ENCODE measurements at regions not wholly inside any gene's neighbourhood (a gene's known extent, or its start where the extent isn't known, plus 50 kb on each side); places are given as distances from the start of the nearest gene placed in this dataset.
"Not testable (repeated sequence)": the region's sequence is repeated elsewhere in the genome, so short reads cannot be mapped to it uniquely, and the experiment has no call there.

GRCh38 chr6:144923491-144923787, 638.3 kb downstream of the UTRN start:
- H3K27me3 Mint-ChIP-seq, H3K9me3 Mint-ChIP-seq, H3K27ac Mint-ChIP-seq, H3K4me3 Mint-ChIP-seq, H3K36me3 Mint-ChIP-seq, H3K4me1 Mint-ChIP-seq, ATAC-seq: not testable (repeated sequence)

- Mint-ChIP-seq H3K27ac (no peak overlapping the region), H3K36me3 (no peaks in the 10 kb centered on the region), H3K4me3 (no peak overlapping the region), H3K4me1 (no peaks in the 10 kb centered on the region), H3K9me3 (peaks cover 3% of the 10 kb centered on the region), H3K27me3 (peaks cover 4% of the 10 kb centered on the region)
- no peak for ATAC-seq
Observed at GRCh38 chr6:144928847-144929246, 643.7 kb downstream of the UTRN start.

- peaks cover 5% of the 10 kb centered on the region for H3K9me3 Mint-ChIP-seq
- no peak overlapping the region for H3K4me3 Mint-ChIP-seq
- ATAC-seq: no peak
- peaks cover 8% of the 10 kb centered on the region for H3K27me3 Mint-ChIP-seq
- H3K27ac Mint-ChIP-seq: no peak overlapping the region
- no peaks in the 10 kb centered on the region for H3K36me3 Mint-ChIP-seq
- H3K4me1 Mint-ChIP-seq: no peaks in the 10 kb centered on the region
Observed at GRCh38 chr6:144929262-144929661, 644.1 kb downstream of the UTRN start.

- ATAC-seq: no peak
- H3K27ac Mint-ChIP-seq: no peak overlapping the region
Observed at GRCh38 chr6:144931172-144932035, 646.3 kb downstream of the UTRN start.

GRCh38 chr6:144932621-144933020, 647.5 kb downstream of the UTRN start:
- no peak for ATAC-seq
- Mint-ChIP-seq H3K27ac (no peak overlapping the region), H3K36me3 (no peaks in the 10 kb centered on the region), H3K4me3 (no peak overlapping the region), H3K27me3 (peaks cover 14% of the 10 kb centered on the region), H3K9me3 (peaks cover 8% of the 10 kb centered on the region), H3K4me1 (no peaks in the 10 kb centered on the region)

More at GRCh38 chr6:144931172-144932035, 646.3 kb downstream of the UTRN start:
- Mint-ChIP-seq H3K4me1 (no peaks in the 10 kb centered on the region), H3K36me3 (no peaks in the 10 kb centered on the region), H3K27me3 (peaks cover 14% of the 10 kb centered on the region), H3K9me3 (peaks cover 8% of the 10 kb centered on the region), H3K4me3 (no peak overlapping the region)

- no peak overlapping the region for H3K27ac Mint-ChIP-seq
- ATAC-seq: no peak
- peaks cover 8% of the 10 kb centered on the region for H3K9me3 Mint-ChIP-seq
Observed at GRCh38 chr6:144935181-144935580, 650.0 kb downstream of the UTRN start.

GRCh38 chr6:144935661-144936060, 650.5 kb downstream of the UTRN start:
- Mint-ChIP-seq H3K9me3 (peaks cover 8% of the 10 kb centered on the region), H3K4me3 (no peak overlapping the region), H3K27me3 (peaks cover 14% of the 10 kb centered on the region), H3K27ac (no peak overlapping the region), H3K36me3 (no peaks in the 10 kb centered on the region), H3K4me1 (no peaks in the 10 kb centered on the region)
- ATAC-seq: no peak

More at GRCh38 chr6:144935181-144935580, 650.0 kb downstream of the UTRN start:
- Mint-ChIP-seq H3K4me3 (no peak overlapping the region), H3K27me3 (peaks cover 14% of the 10 kb centered on the region), H3K36me3 (no peaks in the 10 kb centered on the region), H3K4me1 (no peaks in the 10 kb centered on the region)

GRCh38 chr6:144936764-144937163, 651.6 kb downstream of the UTRN start:
- peaks cover 14% of the 10 kb centered on the region for H3K27me3 Mint-ChIP-seq
- H3K4me3 Mint-ChIP-seq: no peak overlapping the region
- ATAC-seq: no peak
- no peaks in the 10 kb centered on the region for H3K4me1 Mint-ChIP-seq
- H3K9me3 Mint-ChIP-seq: peaks cover 8% of the 10 kb centered on the region
- no peaks in the 10 kb centered on the region for H3K36me3 Mint-ChIP-seq
- H3K27ac Mint-ChIP-seq: no peak overlapping the region

- Mint-ChIP-seq H3K4me3 (no peak overlapping the region), H3K27ac (no peak overlapping the region), H3K27me3 (no peaks in the 10 kb centered on the region), H3K4me1 (no peaks in the 10 kb centered on the region), H3K9me3 (peaks cover 3% of the 10 kb centered on the region), H3K36me3 (no peaks in the 10 kb centered on the region)
- no peak for ATAC-seq
Observed at GRCh38 chr6:144939921-144940320, 654.8 kb downstream of the UTRN start.

GRCh38 chr6:144944106-144944505, 659.0 kb downstream of the UTRN start:
- Mint-ChIP-seq H3K27me3 (no peaks in the 10 kb centered on the region), H3K27ac (no peak overlapping the region), H3K4me3 (no peak overlapping the region), H3K36me3 (no peaks in the 10 kb centered on the region), H3K4me1 (no peaks in the 10 kb centered on the region), H3K9me3 (peaks cover 4% of the 10 kb centered on the region)
- ATAC-seq: no peak

GRCh38 chr6:144947398-144947976, 662.4 kb downstream of the UTRN start:
- Mint-ChIP-seq H3K36me3 (no peaks in the 10 kb centered on the region), H3K27me3 (no peaks in the 10 kb centered on the region), H3K4me3 (no peak overlapping the region), H3K9me3 (peaks cover 6% of the 10 kb centered on the region), H3K4me1 (no peaks in the 10 kb centered on the region), H3K27ac (no peak overlapping the region)
- no peak for ATAC-seq

GRCh38 chr6:144951730-144952437, 666.7 kb downstream of the UTRN start:
- H3K9me3 Mint-ChIP-seq: peaks cover 3% of the 10 kb centered on the region
- H3K4me3 Mint-ChIP-seq: no peak overlapping the region
- H3K27me3 Mint-ChIP-seq: peaks cover 12% of the 10 kb centered on the region
- H3K36me3 Mint-ChIP-seq: no peaks in the 10 kb centered on the region
- H3K27ac Mint-ChIP-seq: no peak overlapping the region
- no peaks in the 10 kb centered on the region for H3K4me1 Mint-ChIP-seq
- ATAC-seq: no peak

GRCh38 chr6:144952456-144953240, 667.5 kb downstream of the UTRN start:
- Mint-ChIP-seq H3K27ac (no peak overlapping the region), H3K4me3 (no peak overlapping the region), H3K27me3 (peaks cover 12% of the 10 kb centered on the region), H3K36me3 (no peaks in the 10 kb centered on the region), H3K4me1 (no peaks in the 10 kb centered on the region), H3K9me3 (peaks cover 3% of the 10 kb centered on the region)
- no peak for ATAC-seq

GRCh38 chr6:144953552-144954240, 668.6 kb downstream of the UTRN start:
- ATAC-seq: no peak
- Mint-ChIP-seq H3K4me3 (no peak overlapping the region), H3K9me3 (peaks cover 3% of the 10 kb centered on the region), H3K27me3 (peaks cover 12% of the 10 kb centered on the region), H3K27ac (no peak overlapping the region), H3K4me1 (no peaks in the 10 kb centered on the region), H3K36me3 (no peaks in the 10 kb centered on the region)

GRCh38 chr6:144954241-144954556, 669.1 kb downstream of the UTRN start:
- peaks cover 3% of the 10 kb centered on the region for H3K9me3 Mint-ChIP-seq

More at GRCh38 chr6:144954241-144954556, 669.1 kb downstream of the UTRN start:
- Mint-ChIP-seq H3K27ac (no peak overlapping the region), H3K27me3 (peaks cover 12% of the 10 kb centered on the region), H3K36me3 (no peaks in the 10 kb centered on the region), H3K4me1 (no peaks in the 10 kb centered on the region), H3K4me3 (no peak overlapping the region)
- no peak for ATAC-seq

Measured in stimulated activated memory B cell treated with anti-CD40 and anti-IgM and Interleukin-4, amounts not matched to agents 10 μg/mL and 1 μg/mL and 100 μg/mL, for 72 hours (primary cell).